HCT116 (cell line): ENCODE measurements at regions not wholly inside any gene's neighbourhood (a gene's known extent, or its start where the extent isn't known, plus 50 kb on each side); places are given as distances from the start of the nearest gene placed in this dataset.
A peak's percentile ranks its signal among the peaks of the same experiment; 100 is the strongest.
"Not testable (repeated sequence)": the region's sequence is repeated elsewhere in the genome, so short reads cannot be mapped to it uniquely, and the experiment has no call there.

ENCODE experiments used
- ATAC-seq: fragments of 200-7000 bp; cut with Tn5 transposase; 2 replicates; pipeline ENCODE4 v1.9.1; 2020; ENCODE audit warnings: mild to moderate bottlenecking, moderate library complexity
- BruUV-seq: library from RNA; stranded (reverse); fragments of 400-500 nt; replicated peaks from 2 replicates; lab custom pipeline; 2021; lab: Mats Ljungman, UMichigan
- CTCF ChIA-PET: fragments of 300-600 bp; sonication (Branson Sonifier 250); formaldehyde crosslinking; loops from one replicate; lab custom pipeline; 2021; ENCODE audit warnings: antibody characterized with exemption; lab: Charles Lee
- POLR2A ChIA-PET: fragments of 300-600, 350-600 bp; sonication (Branson Sonifier 250); formaldehyde crosslinking; loops from one replicate; lab custom pipeline; 2021; ENCODE audit warnings: antibody characterized with exemption; lab: Charles Lee
- RAD21 ChIA-PET, 2 experiments: fragments of 300-600 bp; sonication (Branson Sonifier 250); formaldehyde crosslinking; loops; one replicate each; lab custom pipeline; 2023; ENCODE audit warnings: low total read pairs in 2 of 2; ENCODE audit not compliant: uncharacterized antibody in 2 of 2, unreplicated experiment in 2 of 2, low non-redundant PET in 1 of 2; lab: Charles Lee
- DNase-seq: peaks from one replicate; pipeline ENCODE4 v3.0.0-alpha.2; 2010; ENCODE audit warnings: low read depth, low spot score
- H2AFZ ChIP-seq: fragments of 200-600 bp; shearing (Covaris generic), sonication (generic); 2 replicates; pipeline ENCODE4 v1.6.1; 2017; ENCODE audit warnings: low read depth, mixed run types, mixed read lengths, antibody characterized with exemption, low read length; ENCODE audit not compliant: poor library complexity, severe bottlenecking
- H3K27ac ChIP-seq: 2 replicates; pipeline ENCODE4 v1.5.1; 2012; ENCODE audit warnings: low read depth, low read length
- H3K27me3 ChIP-seq: fragments of 200-600 bp; sonication (generic); 2 replicates; pipeline ENCODE4 v1.6.1; 2016; ENCODE audit warnings: mixed run types, low read length, mixed read lengths; ENCODE audit not compliant: insufficient read depth
- H3K36me3 ChIP-seq, 2 experiments: fragments of 200-500 bp in 1 of 2; fragments of 200-600 bp in 1 of 2; sonication (Bioruptor generic) in 1 of 2; sonication (generic) in 1 of 2; 2 replicates each; pipeline versions ENCODE4 v1.5.1 to v1.6.1; 2014 to 2016; ENCODE audit warnings: low read length in 2 of 2, inconsistent platforms in 1 of 2, mixed read lengths in 1 of 2, mixed run types in 1 of 2; ENCODE audit not compliant: insufficient read depth in 2 of 2, control insufficient read depth in 1 of 2
- H3K4me1 ChIP-seq, 2 experiments: fragments of 200-600 bp in 1 of 2; sonication (generic) in 1 of 2; 2 replicates each; pipeline versions ENCODE4 v1.5.1 to v1.6.1; 2012 to 2017; ENCODE audit warnings: low read length in 2 of 2, inconsistent platforms in 1 of 2, mild to moderate bottlenecking in 1 of 2, mixed read lengths in 1 of 2, mixed run types in 1 of 2, moderate library complexity in 1 of 2; ENCODE audit not compliant: insufficient read depth in 2 of 2, control insufficient read depth in 1 of 2
- H3K4me2 ChIP-seq: fragments of 200-600 bp; sonication (generic); 2 replicates; pipeline ENCODE4 v1.6.1; 2017; ENCODE audit warnings: mixed run types, low read length, mixed read lengths
- H3K4me3 ChIP-seq, 2 experiments: fragments of 200-600 bp in 1 of 2; sonication (generic) in 1 of 2; replicated peaks in 1 of 2; 2 replicates each; pipeline ENCODE4 v1.5.1; 2011 to 2016; ENCODE audit warnings: low read length in 2 of 2, control low read depth in 1 of 2, low read depth in 1 of 2, mild to moderate bottlenecking in 1 of 2, mixed read lengths in 1 of 2, mixed run types in 1 of 2
- H3K79me2 ChIP-seq: fragments of 200-600 bp; sonication (generic); 2 replicates; pipeline ENCODE4 v1.6.1; 2017; ENCODE audit warnings: mild to moderate bottlenecking, mixed run types, low read length, moderate library complexity, mixed read lengths; ENCODE audit not compliant: insufficient read depth
- H3K9ac ChIP-seq: fragments of 200-600 bp; sonication (generic); 2 replicates; pipeline ENCODE4 v1.6.1; 2016; ENCODE audit warnings: low read length, mixed read lengths
- H3K9me2 ChIP-seq: fragments of 200-600 bp; sonication (generic), shearing (Covaris generic); 2 replicates; pipeline ENCODE4 v1.6.1; 2017; ENCODE audit warnings: mixed run types, mild to moderate bottlenecking, moderate library complexity; ENCODE audit not compliant: insufficient read depth
- H3K9me3 ChIP-seq, 2 experiments: fragments of 200-500 bp in 1 of 2; fragments of 200-600 bp in 1 of 2; sonication (Bioruptor generic) in 1 of 2; sonication (generic) in 1 of 2; 2 replicates each; pipeline ENCODE4 v1.6.1; 2014 to 2017; ENCODE audit warnings: low read length in 2 of 2, mixed read lengths in 2 of 2, inconsistent platforms in 1 of 2, low read depth in 1 of 2, mild to moderate bottlenecking in 1 of 2, mixed run types in 1 of 2, moderate library complexity in 1 of 2; ENCODE audit not compliant: control insufficient read depth in 1 of 2, insufficient read depth in 1 of 2
- H4K20me1 ChIP-seq: fragments of 200-600 bp; sonication (generic), shearing (Covaris generic); 2 replicates; pipeline ENCODE4 v1.6.1; 2017; ENCODE audit warnings: mixed run types, mild to moderate bottlenecking, moderate library complexity; ENCODE audit not compliant: insufficient read depth
- ELF1 ChIP-seq: IDR thresholded peaks from 2 replicates; pipeline ENCODE4 v1.6.1; 2012; ENCODE audit warnings: low read depth, borderline replicate concordance
- SRF ChIP-seq: IDR thresholded peaks from 2 replicates; pipeline ENCODE4 v1.6.1; 2012; ENCODE audit warnings: low read depth
- TCF7L2 ChIP-seq: IDR thresholded peaks from 2 replicates; pipeline ENCODE4 v1.7.0; 2011; ENCODE audit warnings: borderline replicate concordance, inconsistent platforms; ENCODE audit not compliant: insufficient read depth, insufficient read length; ENCODE audit errors: extremely low read depth
- intact Hi-C: fragments of 100-400 bp; cut with micrococcal nuclease; formaldehyde crosslinking; loops from 2 replicates; pipeline ENCODE4 v1.10.0; 2022
- TF ChIP-seq, protein P1 (sequence below), 3 experiments: fragments of 200-600 bp in 1 of 3; sonication (generic) in 1 of 3; IDR thresholded peaks in 2 of 3; conservative IDR thresholded peaks in 1 of 3; 2 replicates each; pipeline ENCODE4 v1.5.1; 2012 to 2017; ENCODE audit warnings: low read depth in 2 of 3, low read length in 2 of 3, antibody characterized with exemption in 1 of 3, borderline replicate concordance in 1 of 3, control low read depth in 1 of 3, mild to moderate bottlenecking in 1 of 3, mixed read lengths in 1 of 3, mixed run types in 1 of 3, moderate library complexity in 1 of 3; ENCODE audit not compliant: insufficient read depth in 1 of 3
- TF ChIP-seq, protein P2 (sequence below): IDR thresholded peaks from 2 replicates; pipeline ENCODE4 v1.6.1; 2012
- TF ChIP-seq, protein P3 (sequence below): IDR thresholded peaks from 2 replicates; pipeline ENCODE4 v1.6.1; 2011; ENCODE audit warnings: mild to moderate bottlenecking, low read length, moderate library complexity; ENCODE audit not compliant: insufficient replicate concordance; ENCODE audit errors: extremely low read depth

DNA sequence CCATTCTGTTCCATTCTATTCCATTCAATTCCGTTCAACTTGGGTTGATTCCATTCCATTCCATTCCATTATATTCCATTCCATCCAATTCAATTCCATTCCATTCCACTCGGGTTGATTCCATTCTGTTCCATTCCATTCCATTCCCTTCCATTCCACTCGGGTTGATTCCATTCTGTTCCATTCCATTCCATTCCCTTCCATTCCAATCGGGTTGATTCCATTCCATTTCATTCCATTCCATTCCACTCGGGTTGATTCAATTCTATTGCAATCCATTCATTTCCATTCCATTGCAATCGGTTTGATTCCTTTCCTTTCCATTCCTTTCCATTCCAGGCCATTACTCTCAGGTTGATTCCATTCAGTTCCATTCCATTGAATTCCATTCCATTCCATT is 1138.4 kb downstream of the RPIA start:
- Histone ChIP-seq H3K9me2 (no peaks in the 10 kb centered on the region), H3K79me2 (no peaks in the 10 kb centered on the region), H3K9ac (no peak overlapping the region), H3K27me3 (no peaks in the 10 kb centered on the region), H3K9me3 (peaks cover 0 to 7% of the 10 kb centered on the region in 2 experiments; a peak in 1 of 4 replicates), H3K4me2 (no peak overlapping the region), H2AFZ (no peak overlapping the region), H3K4me3 (no peak overlapping the region), H3K36me3 (no peaks in the 10 kb centered on the region), H4K20me1 (no peaks in the 10 kb centered on the region), H3K4me1 (0 out of 4 replicates have a peak, but pooled peaks cover 0 to 2% of the 10 kb centered on the region in 2 experiments), H3K27ac (no peak overlapping the region)
- ChIA-PET POLR2A (no interaction called here), CTCF (no interaction called here), RAD21 (no interaction called here)
- BruUV-seq: no TSS peak
- no peak for DNase-seq
- TF ChIP-seq, protein P1, sequence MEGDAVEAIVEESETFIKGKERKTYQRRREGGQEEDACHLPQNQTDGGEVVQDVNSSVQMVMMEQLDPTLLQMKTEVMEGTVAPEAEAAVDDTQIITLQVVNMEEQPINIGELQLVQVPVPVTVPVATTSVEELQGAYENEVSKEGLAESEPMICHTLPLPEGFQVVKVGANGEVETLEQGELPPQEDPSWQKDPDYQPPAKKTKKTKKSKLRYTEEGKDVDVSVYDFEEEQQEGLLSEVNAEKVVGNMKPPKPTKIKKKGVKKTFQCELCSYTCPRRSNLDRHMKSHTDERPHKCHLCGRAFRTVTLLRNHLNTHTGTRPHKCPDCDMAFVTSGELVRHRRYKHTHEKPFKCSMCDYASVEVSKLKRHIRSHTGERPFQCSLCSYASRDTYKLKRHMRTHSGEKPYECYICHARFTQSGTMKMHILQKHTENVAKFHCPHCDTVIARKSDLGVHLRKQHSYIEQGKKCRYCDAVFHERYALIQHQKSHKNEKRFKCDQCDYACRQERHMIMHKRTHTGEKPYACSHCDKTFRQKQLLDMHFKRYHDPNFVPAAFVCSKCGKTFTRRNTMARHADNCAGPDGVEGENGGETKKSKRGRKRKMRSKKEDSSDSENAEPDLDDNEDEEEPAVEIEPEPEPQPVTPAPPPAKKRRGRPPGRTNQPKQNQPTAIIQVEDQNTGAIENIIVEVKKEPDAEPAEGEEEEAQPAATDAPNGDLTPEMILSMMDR (IDR thresholded peaks at IDR 0.05 in 2 of 3, conservative IDR thresholded peaks at IDR 0.05 in 1 of 3; ENCODE audit: borderline replicate concordance in 1 of 3, insufficient read depth in 1 of 3, low read depth in 2 of 3, low read length in 2 of 3): no peak
- TF ChIP-seq ELF1 (no peak), SRF (no peak), TCF7L2 (no peak)
- TF ChIP-seq, protein P2, sequence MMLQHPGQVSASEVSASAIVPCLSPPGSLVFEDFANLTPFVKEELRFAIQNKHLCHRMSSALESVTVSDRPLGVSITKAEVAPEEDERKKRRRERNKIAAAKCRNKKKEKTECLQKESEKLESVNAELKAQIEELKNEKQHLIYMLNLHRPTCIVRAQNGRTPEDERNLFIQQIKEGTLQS: no peak
- TF ChIP-seq, protein P3, sequence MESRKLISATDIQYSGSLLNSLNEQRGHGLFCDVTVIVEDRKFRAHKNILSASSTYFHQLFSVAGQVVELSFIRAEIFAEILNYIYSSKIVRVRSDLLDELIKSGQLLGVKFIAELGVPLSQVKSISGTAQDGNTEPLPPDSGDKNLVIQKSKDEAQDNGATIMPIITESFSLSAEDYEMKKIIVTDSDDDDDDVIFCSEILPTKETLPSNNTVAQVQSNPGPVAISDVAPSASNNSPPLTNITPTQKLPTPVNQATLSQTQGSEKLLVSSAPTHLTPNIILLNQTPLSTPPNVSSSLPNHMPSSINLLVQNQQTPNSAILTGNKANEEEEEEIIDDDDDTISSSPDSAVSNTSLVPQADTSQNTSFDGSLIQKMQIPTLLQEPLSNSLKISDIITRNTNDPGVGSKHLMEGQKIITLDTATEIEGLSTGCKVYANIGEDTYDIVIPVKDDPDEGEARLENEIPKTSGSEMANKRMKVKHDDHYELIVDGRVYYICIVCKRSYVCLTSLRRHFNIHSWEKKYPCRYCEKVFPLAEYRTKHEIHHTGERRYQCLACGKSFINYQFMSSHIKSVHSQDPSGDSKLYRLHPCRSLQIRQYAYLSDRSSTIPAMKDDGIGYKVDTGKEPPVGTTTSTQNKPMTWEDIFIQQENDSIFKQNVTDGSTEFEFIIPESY: no peak
- intact Hi-C loops: no loop called here
- no peak for ATAC-seq

DNA sequence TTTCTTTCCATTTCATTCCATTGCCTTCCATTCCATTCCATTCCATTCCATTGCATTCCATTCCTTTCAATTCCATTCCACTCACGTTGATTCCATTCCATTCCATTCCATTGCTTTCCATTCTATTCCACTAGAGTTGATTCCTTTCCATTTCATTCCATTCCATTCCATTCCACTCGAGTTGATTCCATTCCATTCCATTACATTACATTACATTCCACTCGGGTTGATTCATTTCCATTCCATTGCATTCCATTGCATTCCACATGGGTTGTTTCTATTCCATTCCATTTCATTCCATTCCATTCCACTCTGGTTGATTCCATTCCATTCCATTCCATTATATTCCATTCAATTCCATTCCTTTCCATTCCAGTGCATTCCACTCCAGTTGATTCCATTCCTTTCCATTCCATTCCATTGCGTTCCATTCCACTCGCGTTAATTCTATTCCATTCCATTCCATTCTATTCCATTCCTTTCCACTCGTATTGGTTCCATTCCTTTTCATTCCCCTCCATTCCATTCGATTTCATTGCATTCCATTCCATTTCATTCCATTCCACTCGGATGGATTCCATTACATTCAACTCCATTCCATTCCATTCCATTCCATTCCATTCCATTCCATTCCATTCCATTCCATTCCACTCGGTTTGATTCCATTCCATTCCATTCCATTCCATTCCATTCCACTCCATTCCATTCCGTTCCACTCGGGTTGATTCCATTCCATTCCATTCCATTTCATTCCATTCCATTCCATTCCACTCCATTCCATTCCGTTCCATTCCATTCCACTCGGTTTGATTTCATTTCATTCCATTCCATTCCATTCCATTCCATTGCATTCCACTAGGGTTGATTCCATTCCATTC is 1139.1 kb downstream of the RPIA start:
- H3K79me2 ChIP-seq, H3K9me3 ChIP-seq, H4K20me1 ChIP-seq, CTCF ChIA-PET, H3K27me3 ChIP-seq, H3K9ac ChIP-seq, H3K4me2 ChIP-seq, H3K9me2 ChIP-seq, DNase-seq, POLR2A ChIA-PET, H3K36me3 ChIP-seq, H3K4me3 ChIP-seq, RAD21 ChIA-PET, H3K27ac ChIP-seq, BruUV-seq, H3K4me1 ChIP-seq, intact Hi-C loops, H2AFZ ChIP-seq: not testable (repeated sequence)
- ATAC-seq: peak; percentile 52; the same call in 1 of the 2 replicates
